ENCODE measurements at regions not wholly inside any gene's neighbourhood (a gene's known extent, or its start where the extent isn't known, plus 50 kb on each side); places are given as distances from the start of the nearest gene placed in this dataset.

DNA sequence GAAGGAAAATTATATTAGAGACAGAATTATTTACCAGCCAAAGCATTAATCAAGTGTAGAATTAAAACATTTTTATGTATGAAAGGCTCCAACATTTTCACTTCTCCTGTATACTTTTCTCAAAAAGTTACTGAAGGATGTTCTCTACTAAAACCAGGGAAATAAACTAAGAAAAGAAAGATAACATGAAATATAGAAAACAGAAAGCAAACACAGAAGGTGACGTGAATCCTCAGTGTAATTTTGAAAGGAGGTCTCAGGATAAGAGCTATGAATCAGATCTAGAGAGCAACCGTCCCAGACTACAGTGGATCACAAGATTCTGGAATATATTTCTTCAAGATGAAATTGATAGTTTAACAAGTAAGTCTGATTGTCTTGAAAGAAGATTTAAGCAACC is 144.5 kb downstream of the CYSLTR2 start:
- no peak for TF ChIP-seq POU2F2 (IDR thresholded peaks at IDR 0.05; ENCODE audit: low read depth, low read length)
- no peak for TF ChIP-seq POLR2A (IDR thresholded peaks at IDR 0.05; ENCODE audit: low read depth, low read length)
- TF ChIP-seq TAF1 (IDR thresholded peaks at IDR 0.05; ENCODE audit: low read depth, low read length) = no peak
- TF ChIP-seq SPI1 (IDR thresholded peaks at IDR 0.05; ENCODE audit: low read depth, low read length) = no peak
- no peak for TF ChIP-seq POLR2AphosphoS5 (IDR thresholded peaks at IDR 0.05; ENCODE audit: low read depth, low read length)
- TF ChIP-seq PAX5 (IDR thresholded peaks at IDR 0.05; ENCODE audit: insufficient read depth, low read length, severe bottlenecking) = no peak

DNA sequence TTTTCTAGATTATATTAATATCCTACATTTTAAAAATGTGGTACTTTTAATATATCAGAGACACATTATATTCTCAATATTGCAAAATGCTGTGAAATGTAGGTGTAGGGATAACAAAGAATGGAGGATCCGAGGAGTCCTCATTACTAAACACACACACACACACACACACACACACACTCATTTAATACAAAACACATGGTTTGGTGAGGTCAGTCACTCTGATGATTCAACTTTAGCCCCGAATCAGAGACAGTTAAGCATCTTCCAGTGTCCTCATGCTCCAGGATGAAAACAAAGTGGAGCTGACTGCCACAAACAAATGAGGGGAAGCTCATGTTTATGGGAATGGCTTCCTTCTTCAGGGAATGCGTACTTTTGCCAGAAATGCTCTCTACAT is 147.5 kb downstream of the CYSLTR2 start:
- no peak for FAIRE-seq
- DNase-seq (ENCODE audit: insufficient read length, low spot score) = no peak
- TF ChIP-seq POLR2A (IDR thresholded peaks at IDR 0.05; ENCODE audit: low read depth, low read length) = no peak
- TF ChIP-seq PAX5 (IDR thresholded peaks at IDR 0.05; ENCODE audit: insufficient read depth, low read length, severe bottlenecking) = no peak
- no peak for TF ChIP-seq TAF1 (IDR thresholded peaks at IDR 0.05; ENCODE audit: low read depth, low read length)
- TF ChIP-seq POU2F2 (IDR thresholded peaks at IDR 0.05; ENCODE audit: low read depth, low read length) = no peak

More for the DNA sequence above, 144.5 kb downstream of the CYSLTR2 start:
- DNase-seq (ENCODE audit: insufficient read length, low spot score) (no peak), FAIRE-seq (no peak)

DNA sequence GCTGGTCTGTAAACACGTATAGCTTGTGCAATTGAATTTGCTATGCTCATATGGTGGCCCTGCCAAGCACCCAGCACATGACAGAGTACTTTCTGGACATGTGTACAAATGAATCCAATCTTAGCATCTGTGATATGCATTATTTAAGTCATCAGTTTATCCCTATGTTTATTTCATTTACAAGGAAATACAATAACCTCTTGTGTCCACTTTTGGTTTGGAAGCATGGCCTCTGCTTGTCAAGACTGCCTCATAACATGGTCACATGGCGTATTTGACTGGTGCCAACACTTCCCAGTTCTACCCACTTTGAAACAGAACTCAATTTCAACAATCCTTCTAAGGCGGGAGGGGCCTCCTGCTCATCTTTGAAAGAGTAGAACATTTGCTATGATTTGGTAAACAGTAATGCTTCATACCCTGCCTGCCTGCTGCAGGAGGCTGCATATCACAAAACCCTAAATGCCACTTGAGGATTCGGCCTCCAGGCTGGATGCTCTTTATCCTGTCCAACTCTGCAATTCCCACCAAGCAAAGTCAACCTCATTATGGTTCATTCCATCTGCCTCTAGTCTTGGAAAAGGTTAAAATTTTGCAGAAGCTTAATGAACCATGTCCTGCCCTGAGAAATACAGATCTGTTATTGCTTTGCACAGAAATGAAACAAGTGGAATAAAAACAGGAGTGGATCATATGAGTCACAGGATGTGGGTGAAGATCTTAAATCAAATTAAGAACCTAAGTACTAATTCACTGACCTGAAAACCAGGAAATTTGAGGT is 151.3 kb downstream of the CYSLTR2 start:
- FAIRE-seq (no peak), DNase-seq (ENCODE audit: insufficient read length, low spot score) (no peak)
- TF ChIP-seq PAX5 (IDR thresholded peaks at IDR 0.05; ENCODE audit: insufficient read depth, low read length, severe bottlenecking) (no peak), POU2F2 (IDR thresholded peaks at IDR 0.05; ENCODE audit: low read depth, low read length) (no peak), SPI1 (IDR thresholded peaks at IDR 0.05; ENCODE audit: low read depth, low read length) (no peak), POLR2AphosphoS5 (IDR thresholded peaks at IDR 0.05; ENCODE audit: low read depth, low read length) (no peak), TAF1 (IDR thresholded peaks at IDR 0.05; ENCODE audit: low read depth, low read length) (no peak), POLR2A (IDR thresholded peaks at IDR 0.05; ENCODE audit: low read depth, low read length) (no peak)

- TF ChIP-seq POLR2AphosphoS5 (IDR thresholded peaks at IDR 0.05; ENCODE audit: low read depth, low read length) = no peak
- no peak for TF ChIP-seq POLR2A (IDR thresholded peaks at IDR 0.05; ENCODE audit: low read depth, low read length)
- no peak for TF ChIP-seq POU2F2 (IDR thresholded peaks at IDR 0.05; ENCODE audit: low read depth, low read length)
- no peak for TF ChIP-seq SPI1 (IDR thresholded peaks at IDR 0.05; ENCODE audit: low read depth, low read length)
- TF ChIP-seq PAX5 (IDR thresholded peaks at IDR 0.05; ENCODE audit: insufficient read depth, low read length, severe bottlenecking) = no peak
- no peak for TF ChIP-seq TAF1 (IDR thresholded peaks at IDR 0.05; ENCODE audit: low read depth, low read length)
- FAIRE-seq (no peak), DNase-seq (ENCODE audit: insufficient read length, low spot score) (no peak)
Measured at GRCh38 chr13:48806522-48806921, 152.8 kb downstream of the CYSLTR2 start.

GRCh38 chr13:48808683-48809082 is 155.0 kb downstream of the CYSLTR2 start:
- FAIRE-seq (no peak), DNase-seq (ENCODE audit: insufficient read length, low spot score) (no peak)
- TF ChIP-seq POLR2A (IDR thresholded peaks at IDR 0.05; ENCODE audit: low read depth, low read length) (no peak), SPI1 (IDR thresholded peaks at IDR 0.05; ENCODE audit: low read depth, low read length) (no peak), TAF1 (IDR thresholded peaks at IDR 0.05; ENCODE audit: low read depth, low read length) (no peak), POU2F2 (IDR thresholded peaks at IDR 0.05; ENCODE audit: low read depth, low read length) (no peak), PAX5 (IDR thresholded peaks at IDR 0.05; ENCODE audit: insufficient read depth, low read length, severe bottlenecking) (no peak), POLR2AphosphoS5 (IDR thresholded peaks at IDR 0.05; ENCODE audit: low read depth, low read length) (no peak)

DNA sequence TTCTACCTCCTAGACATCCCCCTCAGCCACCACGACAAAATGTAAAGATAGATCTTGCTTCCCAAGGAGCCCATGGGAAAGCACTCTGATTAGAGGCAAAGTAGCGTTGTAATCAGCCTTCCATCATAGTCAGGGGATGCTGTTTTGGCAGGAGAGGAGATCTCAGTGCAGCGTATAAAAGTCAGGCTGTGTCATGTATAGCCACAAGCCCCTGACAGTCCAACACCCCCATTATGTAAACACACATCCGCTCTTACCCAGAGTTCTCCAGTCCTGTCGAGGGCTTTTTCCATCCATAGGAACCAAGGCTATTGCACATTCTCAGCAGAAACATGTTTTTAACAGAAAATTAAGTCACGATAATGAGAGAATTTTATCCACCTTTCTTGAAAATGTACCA is 156.3 kb downstream of the CYSLTR2 start:
- no peak for FAIRE-seq

DNA sequence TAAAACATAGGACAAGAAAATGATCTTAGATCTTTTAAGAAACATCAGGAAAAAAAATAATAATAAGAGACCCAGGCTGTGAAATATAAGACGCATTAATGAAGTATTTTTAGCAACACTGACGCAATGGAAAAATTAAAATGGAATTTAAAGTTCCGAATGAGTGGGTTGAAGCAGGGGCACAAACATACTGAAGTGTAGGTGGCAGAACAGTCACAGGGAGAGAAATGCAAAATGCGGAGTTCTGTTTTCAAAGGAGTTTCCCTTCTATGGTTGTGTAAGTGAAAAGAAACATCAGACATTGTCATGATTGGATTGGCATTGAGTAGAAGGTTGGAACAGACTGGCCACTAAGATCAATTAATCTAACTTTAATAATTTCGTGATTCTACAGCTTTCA is 159.8 kb downstream of the CYSLTR2 start:
- no peak for FAIRE-seq
- TF ChIP-seq PAX5 (IDR thresholded peaks at IDR 0.05; ENCODE audit: insufficient read depth, low read length, severe bottlenecking) = no peak
- TF ChIP-seq POU2F2 (IDR thresholded peaks at IDR 0.05; ENCODE audit: low read depth, low read length) = no peak
- TF ChIP-seq TAF1 (IDR thresholded peaks at IDR 0.05; ENCODE audit: low read depth, low read length) = no peak
- no peak for TF ChIP-seq POLR2AphosphoS5 (IDR thresholded peaks at IDR 0.05; ENCODE audit: low read depth, low read length)
- no peak for TF ChIP-seq POLR2A (IDR thresholded peaks at IDR 0.05; ENCODE audit: low read depth, low read length)
- no peak for TF ChIP-seq SPI1 (IDR thresholded peaks at IDR 0.05; ENCODE audit: low read depth, low read length)
- no peak for DNase-seq (ENCODE audit: insufficient read length, low spot score)

More for the DNA sequence above, 156.3 kb downstream of the CYSLTR2 start:
- no peak for TF ChIP-seq POU2F2 (IDR thresholded peaks at IDR 0.05; ENCODE audit: low read depth, low read length)
- no peak for TF ChIP-seq TAF1 (IDR thresholded peaks at IDR 0.05; ENCODE audit: low read depth, low read length)
- TF ChIP-seq POLR2AphosphoS5 (IDR thresholded peaks at IDR 0.05; ENCODE audit: low read depth, low read length) = no peak
- TF ChIP-seq PAX5 (IDR thresholded peaks at IDR 0.05; ENCODE audit: insufficient read depth, low read length, severe bottlenecking) = no peak
- no peak for TF ChIP-seq SPI1 (IDR thresholded peaks at IDR 0.05; ENCODE audit: low read depth, low read length)
- TF ChIP-seq POLR2A (IDR thresholded peaks at IDR 0.05; ENCODE audit: low read depth, low read length) = no peak
- no peak for DNase-seq (ENCODE audit: insufficient read length, low spot score)

DNA sequence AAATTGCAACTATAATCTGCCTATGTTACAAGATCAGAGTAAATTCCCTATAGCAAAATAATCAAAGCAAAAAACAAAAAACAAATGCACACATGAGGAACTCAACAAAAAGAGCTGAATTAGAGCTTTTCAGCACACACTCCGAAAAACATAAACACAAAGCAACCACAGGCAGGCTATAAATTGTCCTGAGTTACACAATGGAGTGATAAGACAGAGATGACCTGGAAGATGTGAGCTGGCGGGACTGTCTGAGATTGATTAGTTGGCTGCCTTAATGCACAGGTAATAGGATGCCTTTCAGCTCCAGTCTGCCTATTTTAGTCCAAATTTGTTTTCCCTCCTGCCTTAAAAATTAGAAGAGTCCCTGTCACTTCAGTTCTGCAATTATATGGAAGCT is 159.0 kb upstream of the FNDC3A start:
- FAIRE-seq = no peak
- TF ChIP-seq POU2F2 (IDR thresholded peaks at IDR 0.05; ENCODE audit: low read depth, low read length) = no peak
- no peak for TF ChIP-seq SPI1 (IDR thresholded peaks at IDR 0.05; ENCODE audit: low read depth, low read length)
- no peak for TF ChIP-seq PAX5 (IDR thresholded peaks at IDR 0.05; ENCODE audit: insufficient read depth, low read length, severe bottlenecking)
- TF ChIP-seq POLR2AphosphoS5 (IDR thresholded peaks at IDR 0.05; ENCODE audit: low read depth, low read length) = no peak
- TF ChIP-seq TAF1 (IDR thresholded peaks at IDR 0.05; ENCODE audit: low read depth, low read length) = no peak
- no peak for TF ChIP-seq POLR2A (IDR thresholded peaks at IDR 0.05; ENCODE audit: low read depth, low read length)
- DNase-seq (ENCODE audit: insufficient read length, low spot score) = no peak

DNA sequence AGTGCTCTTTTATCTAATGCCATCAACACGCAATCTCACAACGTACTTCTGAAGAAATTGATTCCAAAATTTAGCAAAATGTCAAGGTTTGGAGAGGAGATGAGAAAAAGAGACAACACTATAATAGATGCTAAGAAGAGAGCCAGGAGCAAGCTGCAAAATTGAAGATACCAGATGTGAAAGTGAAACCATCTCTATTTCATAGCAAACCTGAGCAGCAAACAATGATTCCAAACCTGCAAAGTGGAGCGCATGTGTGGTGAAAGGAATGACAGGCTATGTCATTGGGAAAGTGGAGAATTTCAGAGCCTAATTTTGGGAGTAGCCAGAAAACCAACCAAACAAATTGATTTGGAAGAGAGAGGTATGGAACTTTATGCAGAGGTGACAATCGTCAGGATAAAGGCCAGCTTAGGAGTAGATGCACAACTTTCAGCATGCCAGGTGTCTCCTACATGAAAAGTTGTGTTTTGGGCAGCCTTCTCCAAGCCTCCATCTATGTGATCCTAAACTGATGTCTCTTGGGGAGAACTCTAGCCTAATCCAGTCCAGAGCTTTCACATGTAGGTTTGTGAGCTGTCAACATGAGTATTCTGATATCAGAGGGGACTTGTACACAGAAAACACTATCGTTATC is 158.4 kb upstream of the FNDC3A start:
- TF ChIP-seq POU2F2 (IDR thresholded peaks at IDR 0.05; ENCODE audit: low read depth, low read length) = no peak
- no peak for TF ChIP-seq PAX5 (IDR thresholded peaks at IDR 0.05; ENCODE audit: insufficient read depth, low read length, severe bottlenecking)
- TF ChIP-seq POLR2AphosphoS5 (IDR thresholded peaks at IDR 0.05; ENCODE audit: low read depth, low read length) = no peak
- TF ChIP-seq SPI1 (IDR thresholded peaks at IDR 0.05; ENCODE audit: low read depth, low read length) = no peak
- TF ChIP-seq POLR2A (IDR thresholded peaks at IDR 0.05; ENCODE audit: low read depth, low read length) = no peak
- no peak for TF ChIP-seq TAF1 (IDR thresholded peaks at IDR 0.05; ENCODE audit: low read depth, low read length)
- no peak for DNase-seq (ENCODE audit: insufficient read length, low spot score)
- FAIRE-seq = no peak

All from GM12891 (cell line).